Testis (tissue), 2 donors: ENCODE measurements at regions not wholly inside any gene's neighbourhood (a gene's known extent, or its start where the extent isn't known, plus 50 kb on each side); places are given as distances from the start of the nearest gene placed in this dataset.

Experiments used
- CTCF ChIP-seq, 3 experiments: fragments of 450-650 bp in 2 of 3; fragments of 200-600 bp in 1 of 3; sonication (generic) in 1 of 3; IDR thresholded peaks; one replicate each; pipeline ENCODE4 v1.5.1; 2016 to 2019; ENCODE audit warnings: antibody characterized with exemption in 3 of 3, mild to moderate bottlenecking in 2 of 3, moderate library complexity in 1 of 3
- POLR2A ChIP-seq: fragments of 450-650 bp; IDR thresholded peaks from one replicate; pipeline ENCODE4 v1.6.1; 2017; ENCODE audit warnings: antibody characterized with exemption, mild to moderate bottlenecking, moderate library complexity

- no peak for TF ChIP-seq POLR2A
- no peak for TF ChIP-seq CTCF (IDR thresholded peaks at IDR 0.05)
These were observed 76.5 kb upstream of the HPCAL1 start for GRCh38 chr2:10226038-10226724.
